ENCODE measurements at regions not wholly inside any gene's neighbourhood (a gene's known extent, or its start where the extent isn't known, plus 50 kb on each side); places are given as distances from the start of the nearest gene placed in this dataset.

- TF ChIP-seq EZH2phosphoT487 (IDR thresholded peaks at IDR 0.05; ENCODE audit: borderline replicate concordance) (no peak), CTCF (conservative IDR thresholded peaks at IDR 0.05; ENCODE audit: low read length) (no peak)
- H3K4me3 ChIP-seq (ENCODE audit: low read length, poor library complexity, severe bottlenecking), result no peak overlapping the region
- no peaks in the 10 kb centered on the region for H3K4me1 ChIP-seq (ENCODE audit: insufficient read depth, low read length, poor library complexity, severe bottlenecking)
- H3K9ac ChIP-seq (ENCODE audit: low read depth, low read length, poor library complexity, severe bottlenecking), result no peak overlapping the region
- H4K20me1 ChIP-seq (ENCODE audit: insufficient read depth, low read length, poor library complexity, severe bottlenecking), result no peaks in the 10 kb centered on the region
- H3K79me2 ChIP-seq (ENCODE audit: insufficient read depth, low read length), result no peaks in the 10 kb centered on the region
- H3K4me2 ChIP-seq (ENCODE audit: low read depth, low read length, poor library complexity, severe bottlenecking), result no peak overlapping the region
- H3K9me3 ChIP-seq (ENCODE audit: insufficient read depth, low read depth, low read length), result no peaks in the 10 kb centered on the region; the same call in 1 of the 2 replicates
- no peaks in the 10 kb centered on the region for H3K27me3 ChIP-seq (ENCODE audit: insufficient read depth, low read length, poor library complexity, severe bottlenecking)
- no peaks in the 10 kb centered on the region for H3K9me2 ChIP-seq (replicated peaks; ENCODE audit: low read depth, low read length)
- H3F3A ChIP-seq (ENCODE audit: low read depth), result no peaks in the 10 kb centered on the region
- no peak overlapping the region for H2AFZ ChIP-seq (ENCODE audit: low read length)
- no peaks in the 10 kb centered on the region for H3K36me3 ChIP-seq (ENCODE audit: insufficient read depth, low read length)
Measured at GRCh38 chr1:195789321-195789720, 818.9 kb downstream of the KCNT2 start.

GRCh38 chr1:195788721-195789120 is 819.5 kb downstream of the KCNT2 start:
- Histone ChIP-seq H3K27me3 (ENCODE audit: insufficient read depth, low read length, poor library complexity, severe bottlenecking) (no peaks in the 10 kb centered on the region), H3K79me2 (ENCODE audit: insufficient read depth, low read length) (no peaks in the 10 kb centered on the region), H3F3A (ENCODE audit: low read depth) (no peaks in the 10 kb centered on the region), H3K4me1 (ENCODE audit: insufficient read depth, low read length, poor library complexity, severe bottlenecking) (no peaks in the 10 kb centered on the region), H3K36me3 (ENCODE audit: insufficient read depth, low read length) (no peaks in the 10 kb centered on the region), H3K9me3 (ENCODE audit: insufficient read depth, low read depth, low read length) (no peaks in the 10 kb centered on the region; the same call in 1 of the 2 replicates), H4K20me1 (ENCODE audit: insufficient read depth, low read length, poor library complexity, severe bottlenecking) (no peaks in the 10 kb centered on the region), H3K9ac (ENCODE audit: low read depth, low read length, poor library complexity, severe bottlenecking) (no peak overlapping the region), H3K9me2 (replicated peaks; ENCODE audit: low read depth, low read length) (no peaks in the 10 kb centered on the region), H3K4me2 (ENCODE audit: low read depth, low read length, poor library complexity, severe bottlenecking) (no peak overlapping the region), H2AFZ (ENCODE audit: low read length) (no peak overlapping the region), H3K4me3 (ENCODE audit: low read length, poor library complexity, severe bottlenecking) (no peak overlapping the region)
- no peak for TF ChIP-seq CTCF (conservative IDR thresholded peaks at IDR 0.05; ENCODE audit: low read length)
- no peak for TF ChIP-seq EZH2phosphoT487 (IDR thresholded peaks at IDR 0.05; ENCODE audit: borderline replicate concordance)

- H3K9me3 ChIP-seq (ENCODE audit: insufficient read depth, low read depth, low read length), result no peaks in the 10 kb centered on the region
- TF ChIP-seq CTCF (conservative IDR thresholded peaks at IDR 0.05; ENCODE audit: low read length) (no peak), EZH2phosphoT487 (IDR thresholded peaks at IDR 0.05; ENCODE audit: borderline replicate concordance) (no peak)
- no peaks in the 10 kb centered on the region for H3K4me1 ChIP-seq (ENCODE audit: insufficient read depth, low read length, poor library complexity, severe bottlenecking)
- H3F3A ChIP-seq (ENCODE audit: low read depth), result no peaks in the 10 kb centered on the region
- H3K9ac ChIP-seq (ENCODE audit: low read depth, low read length, poor library complexity, severe bottlenecking), result no peak overlapping the region
- no peak overlapping the region for H3K4me2 ChIP-seq (ENCODE audit: low read depth, low read length, poor library complexity, severe bottlenecking)
- no peaks in the 10 kb centered on the region for H3K36me3 ChIP-seq (ENCODE audit: insufficient read depth, low read length)
- no peaks in the 10 kb centered on the region for H3K79me2 ChIP-seq (ENCODE audit: insufficient read depth, low read length)
- H3K9me2 ChIP-seq (replicated peaks; ENCODE audit: low read depth, low read length), result no peaks in the 10 kb centered on the region
- no peaks in the 10 kb centered on the region for H4K20me1 ChIP-seq (ENCODE audit: insufficient read depth, low read length, poor library complexity, severe bottlenecking)
- H3K27me3 ChIP-seq (ENCODE audit: insufficient read depth, low read length, poor library complexity, severe bottlenecking), result no peaks in the 10 kb centered on the region
- H2AFZ ChIP-seq (ENCODE audit: low read length), result no peak overlapping the region
- H3K4me3 ChIP-seq (ENCODE audit: low read length, poor library complexity, severe bottlenecking), result no peak overlapping the region
Measured at GRCh38 chr1:195785830-195786229, 822.4 kb downstream of the KCNT2 start.

Data from Loucy (cell line).